HUES6 (cell line): ENCODE measurements at regions not wholly inside any gene's neighbourhood (a gene's known extent, or its start where the extent isn't known, plus 50 kb on each side); places are given as distances from the start of the nearest gene placed in this dataset.

Source experiments
- H3K27ac ChIP-seq: 2 replicates; pipeline ENCODE4 v1.7.0; 2013; ENCODE audit warnings: low read depth, mild to moderate bottlenecking, low read length, inconsistent platforms
- H3K27me3 ChIP-seq: 2 replicates; pipeline ENCODE4 v1.6.1; 2013; ENCODE audit warnings: low read length; ENCODE audit not compliant: control insufficient read depth, insufficient read depth
- H3K36me3 ChIP-seq: 2 replicates; pipeline ENCODE4 v1.6.1; 2013; ENCODE audit warnings: low read length; ENCODE audit not compliant: control insufficient read depth, insufficient read depth
- H3K4me1 ChIP-seq: 2 replicates; pipeline ENCODE4 v1.6.1; 2013; ENCODE audit warnings: low read length; ENCODE audit not compliant: control insufficient read depth, insufficient read depth
- H3K4me3 ChIP-seq: 2 replicates; pipeline ENCODE4 v1.5.1; 2013; ENCODE audit warnings: low read depth, low read length
- H3K9ac ChIP-seq: one replicate; pipeline ENCODE4 v1.6.1; 2013; ENCODE audit warnings: mild to moderate bottlenecking, low read length
- H3K9me3 ChIP-seq: 2 replicates; pipeline ENCODE4 v1.6.1; 2013; ENCODE audit warnings: low read depth, low read length; ENCODE audit not compliant: control insufficient read depth, insufficient read depth

- Histone ChIP-seq H3K9me3 (0 out of 2 replicates have a peak, but pooled peaks cover 5% of the 10 kb centered on the region), H3K4me1 (no peaks in the 10 kb centered on the region), H3K9ac (no peak overlapping the region), H3K36me3 (no peaks in the 10 kb centered on the region), H3K4me3 (no peak overlapping the region), H3K27ac (no peak overlapping the region), H3K27me3 (no peaks in the 10 kb centered on the region)
These were observed 160.4 kb upstream of the RORA start for GRCh38 chr15:61389334-61390028.

GRCh38 chr15:61387675-61388074 is 158.6 kb upstream of the RORA start:
- Histone ChIP-seq H3K9ac (no peak overlapping the region), H3K27ac (no peak overlapping the region), H3K4me3 (no peak overlapping the region), H3K36me3 (no peaks in the 10 kb centered on the region), H3K27me3 (no peaks in the 10 kb centered on the region), H3K9me3 (0 out of 2 replicates have a peak, but pooled peaks cover 5% of the 10 kb centered on the region), H3K4me1 (no peaks in the 10 kb centered on the region)

GRCh38 chr15:61383421-61383820 is 154.3 kb upstream of the RORA start:
- Histone ChIP-seq H3K36me3 (no peaks in the 10 kb centered on the region), H3K27ac (no peak overlapping the region), H3K9ac (no peak overlapping the region), H3K4me1 (peaks cover 4% of the 10 kb centered on the region; the same call in 1 of the 2 replicates), H3K9me3 (0 out of 2 replicates have a peak, but pooled peaks cover 5% of the 10 kb centered on the region), H3K4me3 (no peak overlapping the region), H3K27me3 (no peaks in the 10 kb centered on the region)

GRCh38 chr15:61382927-61383326 is 153.8 kb upstream of the RORA start:
- no peak overlapping the region for H3K4me3 ChIP-seq
- no peak overlapping the region for H3K9ac ChIP-seq
- H3K27me3 ChIP-seq, result no peaks in the 10 kb centered on the region
- no peak overlapping the region for H3K27ac ChIP-seq
- no peaks in the 10 kb centered on the region for H3K36me3 ChIP-seq
- H3K4me1 ChIP-seq, result peaks cover 4% of the 10 kb centered on the region; the same call in 1 of the 2 replicates
- 0 out of 2 replicates have a peak, but pooled peaks cover 5% of the 10 kb centered on the region for H3K9me3 ChIP-seq

- Histone ChIP-seq H3K27me3 (no peaks in the 10 kb centered on the region), H3K36me3 (no peaks in the 10 kb centered on the region), H3K4me3 (no peak overlapping the region), H3K27ac (no peak overlapping the region), H3K9ac (no peak overlapping the region), H3K4me1 (peaks cover 4% of the 10 kb centered on the region; the same call in 1 of the 2 replicates), H3K9me3 (no peaks in the 10 kb centered on the region)
These were observed 152.4 kb upstream of the RORA start for GRCh38 chr15:61381501-61381900.

GRCh38 chr15:61380270-61380669 is 151.2 kb upstream of the RORA start:
- Histone ChIP-seq H3K9me3 (no peaks in the 10 kb centered on the region), H3K4me3 (no peak overlapping the region), H3K4me1 (peaks cover 4% of the 10 kb centered on the region; the same call in 1 of the 2 replicates)

GRCh38 chr15:61379005-61379404 is 149.9 kb upstream of the RORA start:
- Histone ChIP-seq H3K4me1 (peaks cover 4% of the 10 kb centered on the region; the same call in 1 of the 2 replicates), H3K27ac (no peak overlapping the region), H3K36me3 (no peaks in the 10 kb centered on the region), H3K9me3 (no peaks in the 10 kb centered on the region), H3K4me3 (no peak overlapping the region), H3K27me3 (no peaks in the 10 kb centered on the region), H3K9ac (no peak overlapping the region)

More at GRCh38 chr15:61380270-61380669, 151.2 kb upstream of the RORA start:
- Histone ChIP-seq H3K9ac (no peak overlapping the region), H3K27me3 (no peaks in the 10 kb centered on the region), H3K27ac (no peak overlapping the region), H3K36me3 (no peaks in the 10 kb centered on the region)

GRCh38 chr15:61376961-61377360 is 147.9 kb upstream of the RORA start:
- Histone ChIP-seq H3K4me3 (no peak overlapping the region), H3K27ac (no peak overlapping the region), H3K9ac (no peak overlapping the region), H3K27me3 (no peaks in the 10 kb centered on the region), H3K9me3 (no peaks in the 10 kb centered on the region), H3K36me3 (no peaks in the 10 kb centered on the region), H3K4me1 (peaks cover 4% of the 10 kb centered on the region; the same call in 1 of the 2 replicates)

GRCh38 chr15:61376516-61376915 is 147.4 kb upstream of the RORA start:
- Histone ChIP-seq H3K9ac (no peak overlapping the region), H3K4me3 (no peak overlapping the region), H3K27me3 (no peaks in the 10 kb centered on the region), H3K4me1 (peaks cover 4% of the 10 kb centered on the region; the same call in 1 of the 2 replicates), H3K9me3 (no peaks in the 10 kb centered on the region), H3K27ac (no peak overlapping the region), H3K36me3 (no peaks in the 10 kb centered on the region)

GRCh38 chr15:61374848-61375247 is 145.7 kb upstream of the RORA start:
- no peaks in the 10 kb centered on the region for H3K27me3 ChIP-seq
- H3K4me3 ChIP-seq, result no peak overlapping the region
- no peak overlapping the region for H3K27ac ChIP-seq
- no peaks in the 10 kb centered on the region for H3K9me3 ChIP-seq
- peaks cover 4% of the 10 kb centered on the region; the same call in 1 of the 2 replicates for H3K4me1 ChIP-seq
- H3K36me3 ChIP-seq, result no peaks in the 10 kb centered on the region
- no peak overlapping the region for H3K9ac ChIP-seq

GRCh38 chr15:61367953-61368352 is 138.9 kb upstream of the RORA start:
- H3K9ac ChIP-seq, result no peak overlapping the region
- no peaks in the 10 kb centered on the region for H3K36me3 ChIP-seq
- no peaks in the 10 kb centered on the region for H3K27me3 ChIP-seq
- no peak overlapping the region for H3K27ac ChIP-seq
- peaks cover 11% of the 10 kb centered on the region for H3K4me1 ChIP-seq
- H3K9me3 ChIP-seq, result 0 out of 2 replicates have a peak, but pooled peaks cover under 1% of the 10 kb centered on the region
- no peak overlapping the region for H3K4me3 ChIP-seq
